HepG2 (cell line): ENCODE measurements at regions not wholly inside any gene's neighbourhood (a gene's known extent, or its start where the extent isn't known, plus 50 kb on each side); places are given as distances from the start of the nearest gene placed in this dataset.

Experiments used
- CREB1 ChIP-seq, 2 experiments: fragments of 450-650 bp in 1 of 2; IDR thresholded peaks; 2 replicates each; pipeline ENCODE4 v1.6.1; 2016 to 2017; ENCODE audit warnings: control low read depth in 1 of 2, mild to moderate bottlenecking in 1 of 2, missing compliant biosample characterization in 1 of 2, missing genetic modification characterization in 1 of 2
- PHB2 ChIP-seq: fragments of 450-650 bp; IDR thresholded peaks from 2 replicates; pipeline ENCODE4 v1.6.1; 2018; ENCODE audit not compliant: partially characterized antibody
- SIN3B ChIP-seq: fragments of 150-350 bp; IDR thresholded peaks from 2 replicates; pipeline ENCODE4 v1.6.1; 2014; ENCODE audit warnings: low read length
- SMC3 ChIP-seq: IDR thresholded peaks from 2 replicates; pipeline ENCODE4 v1.6.1; 2011; ENCODE audit warnings: low read length, improper control_type of control experiment
- ZBTB20 ChIP-seq: sonication (generic); formaldehyde crosslinking; IDR thresholded peaks from 2 replicates; pipeline ENCODE4 v1.8.1; 2023; ENCODE audit warnings: missing genetic modification reagents, low read depth, mild to moderate bottlenecking, borderline replicate concordance
- ZBTB7A ChIP-seq: sonication (generic); formaldehyde crosslinking; IDR thresholded peaks from 2 replicates; pipeline ENCODE4 v1.8.0; 2022; ENCODE audit warnings: mild to moderate bottlenecking, missing genetic modification reagents
- ZMYM2 ChIP-seq: sonication (generic); formaldehyde crosslinking; IDR thresholded peaks from 2 replicates; pipeline ENCODE4 v1.8.0; 2022; ENCODE audit warnings: mild to moderate bottlenecking, missing genetic modification reagents
- ZNF670 ChIP-seq: sonication (generic); formaldehyde crosslinking; IDR thresholded peaks from 2 replicates; pipeline ENCODE4 v1.8.0; 2022; ENCODE audit warnings: mild to moderate bottlenecking, missing genetic modification reagents, borderline replicate concordance
- ZNF781 ChIP-seq: sonication (generic); formaldehyde crosslinking; IDR thresholded peaks from 2 replicates; pipeline ENCODE4 v1.5.1; 2020; ENCODE audit warnings: borderline replicate concordance, mild to moderate bottlenecking, missing genetic modification reagents; ENCODE audit errors: not compliant biosample characterization
- TF ChIP-seq, protein P1 (sequence below): sonication (generic); formaldehyde crosslinking; IDR thresholded peaks from 2 replicates; pipeline ENCODE4 v1.5.0; 2020; ENCODE audit warnings: mild to moderate bottlenecking, missing genetic modification reagents, moderate library complexity
- TF ChIP-seq, protein P2 (sequence below): sonication (generic); formaldehyde crosslinking; IDR thresholded peaks from 2 replicates; pipeline ENCODE4; 2020; ENCODE audit warnings: missing genetic modification reagents, mild to moderate bottlenecking, borderline replicate concordance
- TF ChIP-seq, protein P3 (sequence below), 2 experiments: sonication (generic) in 1 of 2; formaldehyde crosslinking in 1 of 2; IDR thresholded peaks; 2 replicates each; pipeline versions ENCODE4 v1.4.0 to v1.6.1; 2016 to 2020; ENCODE audit warnings: borderline replicate concordance in 1 of 2, low read depth in 1 of 2, mild to moderate bottlenecking in 1 of 2, missing genetic modification reagents in 1 of 2
- TF ChIP-seq, protein P4 (sequence below): sonication (generic); formaldehyde crosslinking; IDR thresholded peaks from 2 replicates; pipeline ENCODE4 v1.5.1; 2020; ENCODE audit warnings: mild to moderate bottlenecking, missing genetic modification reagents, moderate library complexity

DNA sequence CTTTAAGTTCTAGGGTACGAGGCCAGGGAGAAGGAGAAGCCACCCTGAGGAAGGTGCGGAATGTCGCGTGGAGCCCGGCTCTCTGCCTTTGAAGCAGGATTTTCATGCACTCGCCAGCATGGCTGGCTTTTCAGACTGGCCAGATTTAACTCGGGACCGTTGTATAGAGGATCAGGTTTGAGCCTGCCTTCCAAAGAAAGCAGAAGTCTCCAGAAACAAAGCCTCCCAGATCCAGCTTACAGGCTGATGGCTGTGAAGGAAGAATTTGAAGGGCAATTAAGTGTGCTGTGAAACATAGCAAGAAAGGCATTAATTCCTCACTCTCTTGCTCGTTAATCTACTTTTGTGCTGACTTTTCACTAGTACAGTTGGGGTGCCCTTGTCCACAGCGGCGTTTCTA lies 140.2 kb downstream of the SOX1 start:
- TF ChIP-seq SIN3B (no peak), ZBTB7A (CRISPR knock-in tag) (no peak), SMC3 (no peak), CREB1 (IDR thresholded peaks at IDR 0.05) (no peak), CREB1 (CRISPR knock-in tag; IDR thresholded peaks at IDR 0.05) (no peak), ZBTB20 (CRISPR knock-in tag) (no peak), PHB2 (no peak), ZMYM2 (CRISPR knock-in tag) (no peak), ZNF781 (CRISPR knock-in tag) (no peak), ZNF670 (CRISPR knock-in tag) (no peak)
- TF ChIP-seq, protein P1, sequence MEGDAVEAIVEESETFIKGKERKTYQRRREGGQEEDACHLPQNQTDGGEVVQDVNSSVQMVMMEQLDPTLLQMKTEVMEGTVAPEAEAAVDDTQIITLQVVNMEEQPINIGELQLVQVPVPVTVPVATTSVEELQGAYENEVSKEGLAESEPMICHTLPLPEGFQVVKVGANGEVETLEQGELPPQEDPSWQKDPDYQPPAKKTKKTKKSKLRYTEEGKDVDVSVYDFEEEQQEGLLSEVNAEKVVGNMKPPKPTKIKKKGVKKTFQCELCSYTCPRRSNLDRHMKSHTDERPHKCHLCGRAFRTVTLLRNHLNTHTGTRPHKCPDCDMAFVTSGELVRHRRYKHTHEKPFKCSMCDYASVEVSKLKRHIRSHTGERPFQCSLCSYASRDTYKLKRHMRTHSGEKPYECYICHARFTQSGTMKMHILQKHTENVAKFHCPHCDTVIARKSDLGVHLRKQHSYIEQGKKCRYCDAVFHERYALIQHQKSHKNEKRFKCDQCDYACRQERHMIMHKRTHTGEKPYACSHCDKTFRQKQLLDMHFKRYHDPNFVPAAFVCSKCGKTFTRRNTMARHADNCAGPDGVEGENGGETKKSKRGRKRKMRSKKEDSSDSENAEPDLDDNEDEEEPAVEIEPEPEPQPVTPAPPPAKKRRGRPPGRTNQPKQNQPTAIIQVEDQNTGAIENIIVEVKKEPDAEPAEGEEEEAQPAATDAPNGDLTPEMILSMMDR (CRISPR knock-in tag) = no peak
- TF ChIP-seq, protein P2, sequence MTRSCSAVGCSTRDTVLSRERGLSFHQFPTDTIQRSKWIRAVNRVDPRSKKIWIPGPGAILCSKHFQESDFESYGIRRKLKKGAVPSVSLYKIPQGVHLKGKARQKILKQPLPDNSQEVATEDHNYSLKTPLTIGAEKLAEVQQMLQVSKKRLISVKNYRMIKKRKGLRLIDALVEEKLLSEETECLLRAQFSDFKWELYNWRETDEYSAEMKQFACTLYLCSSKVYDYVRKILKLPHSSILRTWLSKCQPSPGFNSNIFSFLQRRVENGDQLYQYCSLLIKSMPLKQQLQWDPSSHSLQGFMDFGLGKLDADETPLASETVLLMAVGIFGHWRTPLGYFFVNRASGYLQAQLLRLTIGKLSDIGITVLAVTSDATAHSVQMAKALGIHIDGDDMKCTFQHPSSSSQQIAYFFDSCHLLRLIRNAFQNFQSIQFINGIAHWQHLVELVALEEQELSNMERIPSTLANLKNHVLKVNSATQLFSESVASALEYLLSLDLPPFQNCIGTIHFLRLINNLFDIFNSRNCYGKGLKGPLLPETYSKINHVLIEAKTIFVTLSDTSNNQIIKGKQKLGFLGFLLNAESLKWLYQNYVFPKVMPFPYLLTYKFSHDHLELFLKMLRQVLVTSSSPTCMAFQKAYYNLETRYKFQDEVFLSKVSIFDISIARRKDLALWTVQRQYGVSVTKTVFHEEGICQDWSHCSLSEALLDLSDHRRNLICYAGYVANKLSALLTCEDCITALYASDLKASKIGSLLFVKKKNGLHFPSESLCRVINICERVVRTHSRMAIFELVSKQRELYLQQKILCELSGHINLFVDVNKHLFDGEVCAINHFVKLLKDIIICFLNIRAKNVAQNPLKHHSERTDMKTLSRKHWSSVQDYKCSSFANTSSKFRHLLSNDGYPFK (CRISPR knock-in tag) = no peak
- TF ChIP-seq, protein P3, sequence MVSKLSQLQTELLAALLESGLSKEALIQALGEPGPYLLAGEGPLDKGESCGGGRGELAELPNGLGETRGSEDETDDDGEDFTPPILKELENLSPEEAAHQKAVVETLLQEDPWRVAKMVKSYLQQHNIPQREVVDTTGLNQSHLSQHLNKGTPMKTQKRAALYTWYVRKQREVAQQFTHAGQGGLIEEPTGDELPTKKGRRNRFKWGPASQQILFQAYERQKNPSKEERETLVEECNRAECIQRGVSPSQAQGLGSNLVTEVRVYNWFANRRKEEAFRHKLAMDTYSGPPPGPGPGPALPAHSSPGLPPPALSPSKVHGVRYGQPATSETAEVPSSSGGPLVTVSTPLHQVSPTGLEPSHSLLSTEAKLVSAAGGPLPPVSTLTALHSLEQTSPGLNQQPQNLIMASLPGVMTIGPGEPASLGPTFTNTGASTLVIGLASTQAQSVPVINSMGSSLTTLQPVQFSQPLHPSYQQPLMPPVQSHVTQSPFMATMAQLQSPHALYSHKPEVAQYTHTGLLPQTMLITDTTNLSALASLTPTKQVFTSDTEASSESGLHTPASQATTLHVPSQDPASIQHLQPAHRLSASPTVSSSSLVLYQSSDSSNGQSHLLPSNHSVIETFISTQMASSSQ (IDR thresholded peaks at IDR 0.05; ENCODE audit: low read depth) = no peak
- TF ChIP-seq, protein P3 (CRISPR knock-in tag; IDR thresholded peaks at IDR 0.05; ENCODE audit: borderline replicate concordance) = no peak
- TF ChIP-seq, protein P4, sequence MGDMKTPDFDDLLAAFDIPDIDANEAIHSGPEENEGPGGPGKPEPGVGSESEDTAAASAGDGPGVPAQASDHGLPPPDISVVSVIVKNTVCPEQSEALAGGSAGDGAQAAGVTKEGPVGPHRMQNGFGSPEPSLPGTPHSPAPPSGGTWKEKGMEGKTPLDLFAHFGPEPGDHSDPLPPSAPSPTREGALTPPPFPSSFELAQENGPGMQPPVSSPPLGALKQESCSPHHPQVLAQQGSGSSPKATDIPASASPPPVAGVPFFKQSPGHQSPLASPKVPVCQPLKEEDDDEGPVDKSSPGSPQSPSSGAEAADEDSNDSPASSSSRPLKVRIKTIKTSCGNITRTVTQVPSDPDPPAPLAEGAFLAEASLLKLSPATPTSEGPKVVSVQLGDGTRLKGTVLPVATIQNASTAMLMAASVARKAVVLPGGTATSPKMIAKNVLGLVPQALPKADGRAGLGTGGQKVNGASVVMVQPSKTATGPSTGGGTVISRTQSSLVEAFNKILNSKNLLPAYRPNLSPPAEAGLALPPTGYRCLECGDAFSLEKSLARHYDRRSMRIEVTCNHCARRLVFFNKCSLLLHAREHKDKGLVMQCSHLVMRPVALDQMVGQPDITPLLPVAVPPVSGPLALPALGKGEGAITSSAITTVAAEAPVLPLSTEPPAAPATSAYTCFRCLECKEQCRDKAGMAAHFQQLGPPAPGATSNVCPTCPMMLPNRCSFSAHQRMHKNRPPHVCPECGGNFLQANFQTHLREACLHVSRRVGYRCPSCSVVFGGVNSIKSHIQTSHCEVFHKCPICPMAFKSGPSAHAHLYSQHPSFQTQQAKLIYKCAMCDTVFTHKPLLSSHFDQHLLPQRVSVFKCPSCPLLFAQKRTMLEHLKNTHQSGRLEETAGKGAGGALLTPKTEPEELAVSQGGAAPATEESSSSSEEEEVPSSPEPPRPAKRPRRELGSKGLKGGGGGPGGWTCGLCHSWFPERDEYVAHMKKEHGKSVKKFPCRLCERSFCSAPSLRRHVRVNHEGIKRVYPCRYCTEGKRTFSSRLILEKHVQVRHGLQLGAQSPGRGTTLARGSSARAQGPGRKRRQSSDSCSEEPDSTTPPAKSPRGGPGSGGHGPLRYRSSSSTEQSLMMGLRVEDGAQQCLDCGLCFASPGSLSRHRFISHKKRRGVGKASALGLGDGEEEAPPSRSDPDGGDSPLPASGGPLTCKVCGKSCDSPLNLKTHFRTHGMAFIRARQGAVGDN (CRISPR knock-in tag) = no peak
